H1 (cell line): ENCODE measurements at regions not wholly inside any gene's neighbourhood (a gene's known extent, or its start where the extent isn't known, plus 50 kb on each side); places are given as distances from the start of the nearest gene placed in this dataset.

ENCODE experiments used
- CTCF ChIA-PET: fragments of 300-600 bp; sonication (Branson Sonifier 250); formaldehyde crosslinking; loops from one replicate; lab custom pipeline; 2021; ENCODE audit not compliant: partially characterized antibody; lab: Charles Lee
- POLR2A ChIA-PET: fragments of 300-600 bp; sonication (Branson Sonifier 250); formaldehyde crosslinking; loops from one replicate; lab custom pipeline; 2021; ENCODE audit warnings: inconsistent platforms; ENCODE audit not compliant: partially characterized antibody; lab: Charles Lee
- DNase-seq, 2 experiments: peaks; one replicate each; pipeline versions ENCODE4 v3.0.0 to v3.0.0-alpha.2; 2010 to 2022; ENCODE audit warnings: low spot score in 2 of 2, low read depth in 1 of 2, mixed read lengths in 1 of 2
- FAIRE-seq: peaks from 2 replicates; lab custom pipeline; 2011; peaks lifted over from hg19 to GRCh38; lab: Jason Lieb, UNC
- H2AFZ ChIP-seq: 2 replicates; pipeline ENCODE4 v1.8.1; 2012; ENCODE audit warnings: low read length, inconsistent platforms
- H2AK5ac ChIP-seq: 2 replicates; pipeline ENCODE4 v1.6.1; 2013; ENCODE audit warnings: low read depth, low read length
- H2BK120ac ChIP-seq: replicated peaks from 2 replicates; pipeline ENCODE3; 2013; ENCODE audit warnings: low read depth, low read length, inconsistent platforms
- H2BK12ac ChIP-seq: 2 replicates; pipeline ENCODE4 v1.6.1; 2013; ENCODE audit warnings: low read depth, low read length
- H2BK15ac ChIP-seq: 2 replicates; pipeline ENCODE4 v1.6.1; 2013; ENCODE audit warnings: low read length
- H2BK20ac ChIP-seq: 2 replicates; pipeline ENCODE4 v1.6.1; 2013; ENCODE audit warnings: low read length
- H2BK5ac ChIP-seq: 2 replicates; pipeline ENCODE4 v1.6.1; 2013; ENCODE audit warnings: low read depth, low read length
- H3K14ac ChIP-seq: 2 replicates; pipeline ENCODE4 v1.6.1; 2013; ENCODE audit warnings: inconsistent platforms; ENCODE audit not compliant: insufficient read length
- H3K18ac ChIP-seq: 2 replicates; pipeline ENCODE4 v1.6.1; 2013; ENCODE audit warnings: low read length; ENCODE audit errors: extremely low read depth
- H3K23ac ChIP-seq: 2 replicates; pipeline ENCODE4 v1.6.1; 2013; ENCODE audit warnings: inconsistent platforms; ENCODE audit not compliant: insufficient read length
- H3K23me2 ChIP-seq: 2 replicates; pipeline ENCODE4 v1.6.1; 2013; ENCODE audit warnings: low read depth, low read length
- H3K27ac ChIP-seq: 2 replicates; pipeline ENCODE4 v1.6.1; 2011; ENCODE audit warnings: low read depth, low read length, inconsistent platforms
- H3K27me3 ChIP-seq, 4 experiments: replicated peaks in 1 of 4; 1 replicate in 1 of 4; 2 replicates in 3 of 4; pipeline versions ENCODE4 v1.6.1 to v1.8.1; 2011 to 2013; ENCODE audit warnings: low read length in 3 of 4, mild to moderate bottlenecking in 3 of 4, inconsistent platforms in 2 of 4, mixed read lengths in 2 of 4, moderate library complexity in 1 of 4; ENCODE audit not compliant: control insufficient read depth in 3 of 4, insufficient read depth in 3 of 4; ENCODE audit errors: extremely low read depth in 1 of 4
- H3K36me3 ChIP-seq, 4 experiments: 2 replicates each; pipeline versions ENCODE4 v1.6.1 to v1.8.1; 2011 to 2013; ENCODE audit warnings: mild to moderate bottlenecking in 4 of 4, low read length in 3 of 4, moderate library complexity in 2 of 4, control low read depth in 1 of 4, inconsistent platforms in 1 of 4; ENCODE audit not compliant: insufficient read depth in 4 of 4, control insufficient read depth in 2 of 4
- H3K4ac ChIP-seq: replicated peaks from 2 replicates; pipeline ENCODE3; 2013; ENCODE audit warnings: low read length, low read depth, mixed read lengths, inconsistent platforms; ENCODE audit not compliant: insufficient read length
- H3K4me1 ChIP-seq, 4 experiments: replicated peaks in 1 of 4; 1 replicate in 1 of 4; 2 replicates in 3 of 4; pipeline versions ENCODE4 v1.6.1 to v1.8.1; 2011 to 2013; ENCODE audit warnings: low read length in 3 of 4, inconsistent platforms in 2 of 4, mixed read lengths in 1 of 4; ENCODE audit not compliant: insufficient read depth in 4 of 4, control insufficient read depth in 3 of 4
- H3K4me2 ChIP-seq, 2 experiments: 2 replicates each; pipeline versions ENCODE4 v1.6.1 to v1.8.1; 2011 to 2013; ENCODE audit warnings: low read depth in 2 of 2, low read length in 2 of 2, control low read depth in 1 of 2, inconsistent platforms in 1 of 2, mild to moderate bottlenecking in 1 of 2; ENCODE audit not compliant: insufficient read depth in 1 of 2
- H3K4me3 ChIP-seq, 4 experiments: fragments of 200-600, 300-600 bp in 1 of 4; sonication (generic), shearing (Covaris generic), sonication (Bioruptor Twin) in 1 of 4; 2 replicates each; pipeline versions ENCODE4 v1.5.1 to v1.8.1; 2011 to 2016; ENCODE audit warnings: low read length in 4 of 4, low read depth in 3 of 4, control low read depth in 2 of 4, inconsistent platforms in 2 of 4, mild to moderate bottlenecking in 2 of 4, mixed read lengths in 1 of 4, moderate library complexity in 1 of 4; ENCODE audit not compliant: insufficient read depth in 2 of 4; ENCODE audit errors: extremely low read depth in 1 of 4
- H3K56ac ChIP-seq: replicated peaks from 2 replicates; pipeline ENCODE3; 2013; ENCODE audit warnings: low read depth, mild to moderate bottlenecking, mixed read lengths, low read length, inconsistent platforms; ENCODE audit not compliant: insufficient read length
- H3K79me1 ChIP-seq: 2 replicates; pipeline ENCODE4 v1.6.1; 2013; ENCODE audit warnings: low read depth, low read length, control low read depth
- H3K79me2 ChIP-seq, 2 experiments: 2 replicates each; pipeline versions ENCODE4 v1.6.1 to v1.8.1; 2012 to 2013; ENCODE audit warnings: low read length in 2 of 2, mild to moderate bottlenecking in 2 of 2, inconsistent platforms in 1 of 2; ENCODE audit not compliant: insufficient read depth in 2 of 2, control insufficient read depth in 1 of 2
- H3K9ac ChIP-seq, 4 experiments: replicated peaks in 1 of 4; 1 replicate in 1 of 4; 2 replicates in 3 of 4; pipeline versions ENCODE4 v1.6.1 to v1.8.1; 2011 to 2013; ENCODE audit warnings: low read depth in 3 of 4, low read length in 3 of 4, control low read depth in 2 of 4, mild to moderate bottlenecking in 2 of 4, moderate library complexity in 2 of 4, inconsistent platforms in 1 of 4; ENCODE audit errors: extremely low read depth in 1 of 4
- H3K9me3 ChIP-seq, 2 experiments: 2 replicates each; pipeline versions ENCODE4 v1.6.1 to v1.8.1; 2012 to 2013; ENCODE audit warnings: mild to moderate bottlenecking in 2 of 2, moderate library complexity in 2 of 2, control low read depth in 1 of 2, inconsistent platforms in 1 of 2, low read depth in 1 of 2, low read length in 1 of 2, mixed read lengths in 1 of 2; ENCODE audit not compliant: insufficient read depth in 2 of 2
- H4K20me1 ChIP-seq, 2 experiments: replicated peaks in 1 of 2; 2 replicates each; pipeline versions ENCODE3 to v1.8.1; 2011 to 2013; ENCODE audit warnings: inconsistent platforms in 2 of 2, low read length in 2 of 2, mild to moderate bottlenecking in 1 of 2; ENCODE audit not compliant: insufficient read depth in 2 of 2, control insufficient read depth in 1 of 2
- H4K5ac ChIP-seq: 2 replicates; pipeline ENCODE4 v1.6.1; 2013; ENCODE audit warnings: low read length, low read depth, mixed read lengths, inconsistent platforms; ENCODE audit not compliant: insufficient read length
- H4K8ac ChIP-seq: 2 replicates; pipeline ENCODE4 v1.8.0; 2013; ENCODE audit warnings: mild to moderate bottlenecking, moderate library complexity, low read length, inconsistent platforms; ENCODE audit not compliant: insufficient read depth; ENCODE audit errors: extremely low read depth
- H4K91ac ChIP-seq: replicated peaks from 2 replicates; pipeline ENCODE3; 2013; ENCODE audit warnings: low read length, mixed read lengths, inconsistent platforms; ENCODE audit not compliant: insufficient read length
- CBX8 ChIP-seq: fragments of 300-800, 300-1000 bp; sonication (generic); IDR thresholded peaks from 2 replicates; pipeline ENCODE4 v1.7.1; 2016; ENCODE audit warnings: low read depth, low read length, borderline replicate concordance
- CTBP2 ChIP-seq: IDR thresholded peaks from 2 replicates; pipeline ENCODE4 v1.7.0; 2011; ENCODE audit warnings: borderline replicate concordance, mild to moderate bottlenecking, moderate library complexity, mixed read lengths, low read length; ENCODE audit not compliant: insufficient read depth, insufficient read length
- EP300 ChIP-seq, 2 experiments: IDR thresholded peaks; 1 replicate in 1 of 2; 2 replicates in 1 of 2; pipeline ENCODE4 v1.6.1; 2011 to 2012; ENCODE audit warnings: low read depth in 2 of 2, low read length in 2 of 2, mild to moderate bottlenecking in 2 of 2, borderline replicate concordance in 1 of 2, inconsistent platforms in 1 of 2, moderate library complexity in 1 of 2
- FOSL1 ChIP-seq: IDR thresholded peaks from 2 replicates; pipeline ENCODE4 v1.6.1; 2011; ENCODE audit warnings: mild to moderate bottlenecking, low read depth, low read length, moderate library complexity; ENCODE audit not compliant: insufficient read depth
- MAX ChIP-seq: IDR thresholded peaks from 2 replicates; pipeline ENCODE4 v1.6.1; 2012; ENCODE audit warnings: inconsistent platforms
- RAD21 ChIP-seq, 2 experiments: IDR thresholded peaks in 1 of 2; conservative IDR thresholded peaks in 1 of 2; 2 replicates each; pipeline ENCODE4 v1.6.1; 2011; ENCODE audit warnings: low read depth in 2 of 2, low read length in 2 of 2, improper control_type of control experiment in 1 of 2, inconsistent platforms in 1 of 2, mild to moderate bottlenecking in 1 of 2, moderate library complexity in 1 of 2
- SUZ12 ChIP-seq: fragments of 200-600 bp; sonication (generic); IDR thresholded peaks from 2 replicates; pipeline ENCODE4 v1.6.1; 2012; ENCODE audit warnings: mild to moderate bottlenecking, inconsistent platforms, low read length, moderate library complexity, mixed read lengths
- TEAD4 ChIP-seq: IDR thresholded peaks from 2 replicates; pipeline ENCODE4 v1.6.1; 2012; ENCODE audit warnings: low read depth, low read length, inconsistent platforms, mixed read lengths
- WGBS, 2 experiments: shearing (Covaris generic) in 1 of 2; methylation state at CpG; one replicate each; pipeline versions ENCODE4 v1.1.6 to v1.1.7; 2013 to 2015; ENCODE audit warnings: low lambda C conversion rate in 2 of 2, mixed read lengths in 2 of 2, inconsistent platforms in 1 of 2, low coverage in 1 of 2, missing lambda C conversion rate in 1 of 2; ENCODE audit not compliant: insufficient replicate concordance in 2 of 2, insufficient coverage in 1 of 2, insufficient read length in 1 of 2; ENCODE audit errors: extremely low coverage in 1 of 2, missing lambda C conversion rate in 1 of 2; 5-methylcytosine and 5-hydroxymethylcytosine counted together

- H2BK120ac ChIP-seq = no peak overlapping the region
- no peak overlapping the region for H3K4me3 ChIP-seq
- no peak for DNase-seq
- H2AFZ ChIP-seq = no peak overlapping the region
- H3K4me1 ChIP-seq = no peaks in the 10 kb centered on the region
- H3K23me2 ChIP-seq = no peaks in the 10 kb centered on the region
- ChIA-PET POLR2A (no interaction called here), CTCF (no interaction called here)
- no peaks in the 10 kb centered on the region for H3K9me3 ChIP-seq
- H3K23ac ChIP-seq = no peak overlapping the region
- no peak overlapping the region for H2BK5ac ChIP-seq
- H3K4me2 ChIP-seq = no peak overlapping the region
- no peak overlapping the region for H3K27ac ChIP-seq
- H2BK20ac ChIP-seq = no peak overlapping the region
- no peak overlapping the region for H2BK12ac ChIP-seq
- H3K36me3 ChIP-seq = no peaks in the 10 kb centered on the region
- H4K20me1 ChIP-seq = no peaks in the 10 kb centered on the region
- H3K14ac ChIP-seq = no peak overlapping the region
- H3K18ac ChIP-seq = no peak overlapping the region
- H4K8ac ChIP-seq = no peak overlapping the region
- H3K9ac ChIP-seq = no peak overlapping the region
- H3K27me3 ChIP-seq = no peaks in the 10 kb centered on the region; a peak in 1 of 7 replicates
- H3K79me1 ChIP-seq = no peaks in the 10 kb centered on the region
- no peak overlapping the region for H2AK5ac ChIP-seq
- no peak overlapping the region for H4K5ac ChIP-seq
- 93% methylated on average over 3 of the region's 3 CpGs; no CpG with 5 or more reads in 1 of the 2 experiments for WGBS, 2 experiments
- no peak overlapping the region for H3K56ac ChIP-seq
- no peak overlapping the region for H2BK15ac ChIP-seq
- H4K91ac ChIP-seq = no peak overlapping the region
- H3K79me2 ChIP-seq = no peaks in the 10 kb centered on the region
- no peak for FAIRE-seq
- H3K4ac ChIP-seq = no peak overlapping the region
- TF ChIP-seq TEAD4 (no peak), EP300 (IDR thresholded peaks at IDR 0.05; ENCODE audit: borderline replicate concordance in 1 of 2, low read depth in 2 of 2, low read length in 2 of 2) (no peak), CBX8 (no peak), RAD21 (IDR thresholded peaks at IDR 0.05 in 1 of 2, conservative IDR thresholded peaks at IDR 0.05 in 1 of 2; ENCODE audit: low read depth in 2 of 2, low read length in 2 of 2) (no peak), FOSL1 (no peak), MAX (no peak), CTBP2 (no peak), SUZ12 (no peak)
Measured at GRCh38 chr6:139738801-139739455, 364.5 kb upstream of the CITED2 start.
